ENCODE measurements at regions not wholly inside any gene's neighbourhood (a gene's known extent, or its start where the extent isn't known, plus 50 kb on each side); places are given as distances from the start of the nearest gene placed in this dataset.

DNA sequence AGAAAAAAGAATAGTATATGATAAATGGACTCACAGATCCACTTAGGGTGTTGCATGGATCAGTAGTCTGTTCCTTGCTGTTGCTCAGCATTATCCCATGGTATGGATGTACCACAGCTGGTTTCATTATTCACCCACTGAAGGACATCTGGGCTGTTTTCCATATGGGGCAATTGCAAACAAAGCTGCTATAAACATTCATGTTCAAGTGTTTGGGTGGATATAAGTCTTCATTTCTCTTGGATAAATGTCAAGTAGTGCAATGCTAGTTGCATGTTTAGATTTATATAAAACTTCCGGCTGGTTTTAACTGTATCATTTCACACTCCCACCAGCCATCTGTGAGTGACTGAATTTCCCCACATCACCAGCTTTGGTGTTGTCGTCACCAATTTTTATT, 137.7 kb downstream of the ASB7 start:
- no peak for FAIRE-seq
- no peak for DNase-seq (ENCODE audit: insufficient read length, low spot score)
- TF ChIP-seq CTCF (IDR thresholded peaks at IDR 0.05; ENCODE audit: insufficient read depth, missing control alignments) = no peak

DNA sequence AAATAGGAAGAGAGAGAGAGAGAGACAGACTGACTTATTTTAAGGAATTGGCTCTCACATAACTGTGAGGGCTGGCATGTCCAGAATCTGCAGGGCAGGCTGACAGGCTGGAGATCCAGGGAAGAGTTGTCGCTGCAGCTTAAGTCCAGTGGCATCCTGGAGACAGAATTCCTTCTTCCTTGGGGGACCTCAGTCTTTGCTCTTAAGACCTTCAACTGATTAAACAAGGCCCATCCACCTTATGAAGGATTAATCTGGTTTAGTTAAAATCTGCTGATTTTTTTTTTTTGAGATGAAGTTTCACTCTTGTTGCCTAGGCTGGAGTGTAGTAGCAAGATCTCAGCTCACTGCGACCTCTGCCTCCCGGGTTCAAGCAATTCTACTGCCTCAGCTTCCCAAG, 128.0 kb upstream of the ALDH1A3 start:
- DNase-seq (ENCODE audit: insufficient read length, low spot score) (no peak), FAIRE-seq (no peak)
- TF ChIP-seq CTCF (IDR thresholded peaks at IDR 0.05; ENCODE audit: insufficient read depth, missing control alignments) = no peak

- no peak for DNase-seq (ENCODE audit: insufficient read length, low spot score)
- FAIRE-seq = no peak
- no peak for TF ChIP-seq CTCF (IDR thresholded peaks at IDR 0.05; ENCODE audit: insufficient read depth, missing control alignments)
Observed at GRCh38 chr15:100753503-100753902, 126.1 kb upstream of the ALDH1A3 start.

DNA sequence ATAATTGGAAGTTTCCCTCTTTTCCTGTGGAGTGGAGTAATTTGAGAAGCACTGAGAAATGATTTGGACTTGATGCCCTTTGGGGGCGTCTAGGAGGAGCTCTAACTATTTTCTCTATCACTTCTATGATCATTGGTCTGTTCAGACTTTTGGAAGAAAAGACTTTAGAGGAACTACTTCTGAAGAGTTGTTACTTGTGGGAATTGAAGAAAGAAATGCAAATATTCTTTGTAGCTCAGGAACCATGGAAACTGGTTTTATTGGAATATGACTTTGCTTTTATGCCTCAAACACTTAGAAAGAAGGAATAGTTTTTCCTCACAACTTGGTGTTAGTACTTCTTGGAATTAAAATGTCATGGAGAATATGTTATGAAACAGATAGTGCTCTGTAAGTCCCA, 122.0 kb upstream of the ALDH1A3 start:
- no peak for FAIRE-seq
- DNase-seq (ENCODE audit: insufficient read length, low spot score) = no peak
- no peak for TF ChIP-seq CTCF (IDR thresholded peaks at IDR 0.05; ENCODE audit: insufficient read depth, missing control alignments)

- FAIRE-seq = no peak
- no peak for TF ChIP-seq CTCF (IDR thresholded peaks at IDR 0.05; ENCODE audit: insufficient read depth, missing control alignments)
- DNase-seq (ENCODE audit: insufficient read length, low spot score) = no peak
Observed at GRCh38 chr15:100758555-100758954, 121.1 kb upstream of the ALDH1A3 start.

- no peak for TF ChIP-seq CTCF (IDR thresholded peaks at IDR 0.05; ENCODE audit: insufficient read depth, missing control alignments)
- no peak for FAIRE-seq
- DNase-seq (ENCODE audit: insufficient read length, low spot score) = no peak
Observed at GRCh38 chr15:100759106-100759505, 120.5 kb upstream of the ALDH1A3 start.

DNA sequence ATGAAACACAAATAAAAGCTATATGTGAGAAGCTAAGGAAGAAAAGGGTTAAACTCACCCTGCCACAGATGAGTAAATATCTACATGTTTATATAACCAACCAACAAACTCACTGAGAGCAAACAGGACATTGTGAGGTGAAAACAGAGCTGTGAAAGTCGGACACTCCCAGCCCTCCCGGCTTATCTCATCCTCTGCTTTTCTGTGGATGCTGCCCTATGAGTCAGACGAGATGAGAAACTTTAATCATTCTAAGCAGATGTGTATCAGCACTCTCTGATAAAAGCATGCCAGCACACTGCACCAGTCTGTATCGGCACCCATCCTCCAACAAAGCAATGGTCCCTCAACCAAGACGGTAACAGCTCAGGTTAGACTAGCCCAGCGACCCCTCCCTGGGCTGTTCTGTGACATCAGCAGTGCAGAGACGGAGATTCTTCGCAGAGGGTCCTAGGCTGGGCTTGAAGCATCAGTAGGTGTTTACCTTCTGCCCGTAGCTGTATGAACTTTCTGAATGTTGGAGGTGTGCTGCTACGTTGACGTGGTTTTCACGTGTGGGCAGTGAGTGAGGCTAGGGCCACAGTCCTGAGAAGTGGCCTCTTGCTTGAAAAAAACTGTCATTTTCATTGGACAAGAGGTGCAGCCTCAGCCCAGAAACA, 119.8 kb upstream of the ALDH1A3 start:
- DNase-seq (ENCODE audit: insufficient read length, low spot score) = no peak
- no peak for FAIRE-seq
- TF ChIP-seq CTCF (IDR thresholded peaks at IDR 0.05; ENCODE audit: insufficient read depth, missing control alignments) = no peak
